K562 (cell line): ENCODE measurements at regions not wholly inside any gene's neighbourhood (a gene's known extent, or its start where the extent isn't known, plus 50 kb on each side); places are given as distances from the start of the nearest gene placed in this dataset.

Experiments used
- ATF7 ChIP-seq: fragments of 450-650 bp; IDR thresholded peaks from 2 replicates; pipeline ENCODE4 v1.7.1; 2014; ENCODE audit warnings: mild to moderate bottlenecking, moderate library complexity
- CREM ChIP-seq: IDR thresholded peaks from 2 replicates; pipeline ENCODE4 v1.6.1; 2014; ENCODE audit warnings: antibody characterized with exemption, low read depth
- ELF4 ChIP-seq: fragments of 450-650 bp; formaldehyde crosslinking; IDR thresholded peaks from 2 replicates; pipeline ENCODE4 v1.4.0; 2022; ENCODE audit warnings: missing genetic modification characterization
- ELK3 ChIP-seq: fragments of 450-650 bp; formaldehyde crosslinking; IDR thresholded peaks from 2 replicates; pipeline ENCODE4 v1.4.0; 2020; ENCODE audit warnings: mild to moderate bottlenecking
- ETV6 ChIP-seq, 3 experiments: fragments of 150-350 bp in 1 of 3; sonication (generic) in 1 of 3; formaldehyde crosslinking in 1 of 3; IDR thresholded peaks; 2 replicates each; pipeline versions ENCODE4 v1.6.1 to v1.8.0; 2014 to 2022; ENCODE audit warnings: borderline replicate concordance in 2 of 3, low read depth in 2 of 3, antibody characterized with exemption in 1 of 3, low read length in 1 of 3, mild to moderate bottlenecking in 1 of 3, missing genetic modification reagents in 1 of 3
- EZH2 ChIP-seq: IDR thresholded peaks from 2 replicates; pipeline ENCODE4 v1.6.1; 2012; ENCODE audit warnings: low read depth, mild to moderate bottlenecking, inconsistent platforms, low read length, borderline replicate concordance
- HMGXB4 ChIP-seq: sonication (generic); formaldehyde crosslinking; IDR thresholded peaks from 2 replicates; pipeline ENCODE4 v1.8.1; 2023; ENCODE audit warnings: mild to moderate bottlenecking, missing genetic modification reagents
- ID3 ChIP-seq, 2 experiments: fragments of 250-450 bp in 1 of 2; fragments of 450-650 bp in 1 of 2; sonication (Bioruptor Pico) in 1 of 2; IDR thresholded peaks; 2 replicates each; pipeline versions ENCODE4 v1.6.1 to v1.8.0; 2016 to 2021; ENCODE audit warnings: mild to moderate bottlenecking in 2 of 2, moderate library complexity in 2 of 2, missing compliant biosample characterization in 1 of 2, missing genetic modification characterization in 1 of 2
- MCM5 ChIP-seq: fragments of 450-650 bp; IDR thresholded peaks from 2 replicates; pipeline ENCODE4 v1.6.1; 2016; ENCODE audit warnings: low read depth
- PCBP1 ChIP-seq: fragments of 200-400 bp; formaldehyde crosslinking; IDR thresholded peaks from 2 replicates; pipeline ENCODE4 v1.6.1; 2018; ENCODE audit warnings: mild to moderate bottlenecking, low read depth, low read length; ENCODE audit not compliant: poor library complexity, severe bottlenecking
- RUNX1 ChIP-seq: sonication (generic); IDR thresholded peaks from 2 replicates; pipeline ENCODE4 v1.6.1; 2016; ENCODE audit warnings: antibody characterized with exemption, low read depth
- SREBF1 ChIP-seq: fragments of 150-350 bp; IDR thresholded peaks from 2 replicates; pipeline ENCODE4 v1.6.1; 2014; ENCODE audit warnings: antibody characterized with exemption, low read depth, low read length, borderline replicate concordance
- ZBTB8A ChIP-seq: fragments of 450-650 bp; IDR thresholded peaks from 2 replicates; pipeline ENCODE4 v1.6.1; 2018; ENCODE audit warnings: mild to moderate bottlenecking, moderate library complexity; ENCODE audit not compliant: partially characterized antibody
- ZNF239 ChIP-seq: fragments of 250-450 bp; sonication (Bioruptor Pico); IDR thresholded peaks from 2 replicates; pipeline ENCODE4 v1.4.0; 2020; ENCODE audit warnings: mild to moderate bottlenecking
- ZNF41 ChIP-seq: fragments of 250-450 bp; sonication (Bioruptor Pico); conservative IDR thresholded peaks from 2 replicates; pipeline ENCODE4 v1.4.0; 2020; ENCODE audit warnings: mild to moderate bottlenecking
- ZNF436 ChIP-seq: fragments of 250-450, 450-650 bp; sonication (Bioruptor Pico); formaldehyde crosslinking; IDR thresholded peaks from 2 replicates; pipeline ENCODE4 v1.7.0; 2020; ENCODE audit warnings: mild to moderate bottlenecking
- ZZZ3 ChIP-seq: fragments of 450-650 bp; IDR thresholded peaks from 2 replicates; pipeline ENCODE4 v1.6.1; 2016; ENCODE audit warnings: antibody characterized with exemption, mild to moderate bottlenecking, moderate library complexity
- TF ChIP-seq, protein P1 (sequence below): fragments of 450-650 bp; formaldehyde crosslinking; IDR thresholded peaks from 2 replicates; pipeline ENCODE4 v1.4.0; 2022; ENCODE audit warnings: missing genetic modification characterization
- TF ChIP-seq, protein P2 (sequence below): sonication (generic); formaldehyde crosslinking; IDR thresholded peaks from 2 replicates; pipeline ENCODE4 v1.8.0; 2023; ENCODE audit warnings: mild to moderate bottlenecking, missing genetic modification reagents

- TF ChIP-seq ZBTB8A = no peak
- no peak for TF ChIP-seq ELK3
- TF ChIP-seq ATF7 = peak; percentile 60; the same call in 1 of the 2 replicates
- no peak for TF ChIP-seq SREBF1
- no peak for TF ChIP-seq HMGXB4 (CRISPR knock-in tag)
- TF ChIP-seq ID3 (CRISPR knock-in tag; IDR thresholded peaks at IDR 0.05) = no peak
- TF ChIP-seq ID3 (tag; IDR thresholded peaks at IDR 0.05) = no peak
- TF ChIP-seq MCM5 = no peak
- TF ChIP-seq CREM = no peak
- TF ChIP-seq, protein P1, sequence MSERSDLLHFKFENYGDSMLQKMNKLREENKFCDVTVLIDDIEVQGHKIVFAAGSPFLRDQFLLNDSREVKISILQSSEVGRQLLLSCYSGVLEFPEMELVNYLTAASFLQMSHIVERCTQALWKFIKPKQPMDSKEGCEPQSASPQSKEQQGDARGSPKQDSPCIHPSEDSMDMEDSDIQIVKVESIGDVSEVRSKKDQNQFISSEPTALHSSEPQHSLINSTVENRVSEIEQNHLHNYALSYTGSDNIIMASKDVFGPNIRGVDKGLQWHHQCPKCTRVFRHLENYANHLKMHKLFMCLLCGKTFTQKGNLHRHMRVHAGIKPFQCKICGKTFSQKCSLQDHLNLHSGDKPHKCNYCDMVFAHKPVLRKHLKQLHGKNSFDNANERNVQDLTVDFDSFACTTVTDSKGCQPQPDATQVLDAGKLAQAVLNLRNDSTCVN = no peak
- TF ChIP-seq ZNF41 (CRISPR knock-in tag) = no peak
- TF ChIP-seq ZNF436 (CRISPR knock-in tag) = no peak
- no peak for TF ChIP-seq PCBP1
- no peak for TF ChIP-seq ZNF239
- TF ChIP-seq EZH2 = no peak
- no peak for TF ChIP-seq ZZZ3
- TF ChIP-seq ELF4 (CRISPR knock-in tag) = no peak
- TF ChIP-seq RUNX1 = no peak
- TF ChIP-seq, protein P2, sequence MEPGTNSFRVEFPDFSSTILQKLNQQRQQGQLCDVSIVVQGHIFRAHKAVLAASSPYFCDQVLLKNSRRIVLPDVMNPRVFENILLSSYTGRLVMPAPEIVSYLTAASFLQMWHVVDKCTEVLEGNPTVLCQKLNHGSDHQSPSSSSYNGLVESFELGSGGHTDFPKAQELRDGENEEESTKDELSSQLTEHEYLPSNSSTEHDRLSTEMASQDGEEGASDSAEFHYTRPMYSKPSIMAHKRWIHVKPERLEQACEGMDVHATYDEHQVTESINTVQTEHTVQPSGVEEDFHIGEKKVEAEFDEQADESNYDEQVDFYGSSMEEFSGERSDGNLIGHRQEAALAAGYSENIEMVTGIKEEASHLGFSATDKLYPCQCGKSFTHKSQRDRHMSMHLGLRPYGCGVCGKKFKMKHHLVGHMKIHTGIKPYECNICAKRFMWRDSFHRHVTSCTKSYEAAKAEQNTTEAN (CRISPR knock-in tag) = no peak
- no peak for TF ChIP-seq ETV6 (IDR thresholded peaks at IDR 0.05; ENCODE audit: borderline replicate concordance in 1 of 2, low read depth in 2 of 2, low read length in 1 of 2)
- no peak for TF ChIP-seq ETV6 (CRISPR knock-in tag; IDR thresholded peaks at IDR 0.05; ENCODE audit: borderline replicate concordance)
Observed at GRCh38 chr4:138650929-138651448, 364.6 kb upstream of the NOCT start (continued).
